Activated CD4-positive, alpha-beta T cell treated with anti-CD3 and anti-CD28 coated beads for 4 hours (primary cell): ENCODE measurements at regions not wholly inside any gene's neighbourhood (a gene's known extent, or its start where the extent isn't known, plus 50 kb on each side); places are given as distances from the start of the nearest gene placed in this dataset.

Source experiments
- DNase-seq, 2 donors: peaks; one replicate each; pipeline ENCODE4 v3.0.0-alpha.2; 2020

DNA sequence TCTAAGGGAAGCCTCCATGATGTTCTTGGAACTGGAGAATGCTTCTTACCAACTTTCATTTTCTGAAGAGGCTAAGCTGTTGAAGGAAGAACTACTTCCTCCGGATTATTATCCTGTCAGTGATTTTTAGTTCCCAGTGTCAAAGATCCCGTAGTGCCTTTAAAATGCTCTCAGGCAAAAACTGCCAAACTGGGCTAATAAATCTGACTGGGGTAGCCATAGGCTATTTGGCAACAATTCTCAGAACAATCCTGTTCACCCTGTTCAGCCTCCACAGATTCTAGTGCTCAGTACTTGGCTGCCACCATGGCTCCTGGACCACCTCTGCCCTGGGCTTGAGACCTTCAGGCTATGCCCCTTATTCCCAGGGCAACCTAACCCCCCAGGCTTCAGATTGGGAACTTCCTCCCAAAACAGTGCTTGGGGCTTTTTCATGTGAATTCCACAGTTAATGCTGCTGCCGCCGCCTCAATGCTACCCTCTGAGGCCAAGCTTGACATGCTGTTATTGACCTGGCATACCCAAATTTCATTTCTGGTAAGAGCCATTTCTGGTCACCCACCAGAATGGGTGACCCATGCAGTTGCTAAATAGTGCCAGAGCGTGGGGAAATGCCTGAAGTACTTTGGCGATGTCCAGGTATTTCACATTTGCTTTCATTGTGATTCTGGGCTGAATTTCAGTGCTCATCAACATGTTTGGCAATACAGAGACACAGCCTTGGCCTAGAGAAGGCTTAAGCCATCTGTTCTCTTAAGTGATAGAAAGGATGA lies 110.0 kb upstream of the ARHGAP5 start:
- no peak for DNase-seq

DNA sequence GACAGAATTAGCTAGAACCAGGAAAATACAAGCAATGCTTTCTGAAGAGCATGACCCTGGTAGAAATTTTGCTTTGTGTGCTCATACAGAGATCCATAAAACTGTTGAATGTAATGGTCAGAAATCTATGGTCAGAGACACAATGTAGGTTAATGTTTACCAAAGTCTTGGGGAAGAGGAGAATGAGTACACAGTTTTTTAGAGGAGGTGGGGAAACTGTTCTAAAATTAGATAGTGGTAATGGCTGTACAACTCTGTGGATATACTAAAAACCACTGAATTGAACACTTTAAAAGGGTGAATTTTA lies 109.5 kb upstream of the ARHGAP5 start:
- DNase-seq = no peak

DNA sequence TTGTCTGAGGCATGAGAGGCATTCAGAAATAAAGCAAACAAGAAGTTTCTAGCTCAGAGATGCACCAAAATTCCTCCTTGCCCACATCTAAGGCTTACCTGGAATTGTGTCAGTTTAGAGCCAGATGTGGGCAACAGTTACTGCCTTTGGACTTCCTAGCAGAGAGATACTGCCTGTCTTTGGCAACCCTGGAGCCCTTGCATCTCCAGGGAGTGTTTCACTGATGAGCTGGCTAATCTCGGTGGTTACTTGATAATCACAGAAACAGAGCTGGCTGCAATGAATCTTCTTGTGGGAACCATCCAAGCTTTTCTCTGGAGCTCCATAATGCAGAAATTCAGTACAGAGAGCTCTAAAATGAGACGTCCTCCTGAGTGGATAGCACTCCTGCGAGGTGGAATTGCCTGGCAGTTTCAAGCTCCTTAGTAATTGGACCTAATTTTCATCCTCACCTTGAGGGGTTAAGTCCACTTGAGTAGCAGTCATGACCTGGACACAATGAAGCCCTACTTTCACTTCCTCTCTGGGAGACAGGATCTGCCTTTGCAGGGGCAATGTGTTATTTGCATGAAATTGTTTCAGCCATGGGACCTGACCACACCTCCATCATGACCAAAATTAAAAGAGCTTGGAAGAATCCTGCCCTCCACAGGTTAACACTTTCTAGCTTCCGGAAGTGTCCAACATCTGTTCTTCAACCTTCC lies 108.8 kb upstream of the ARHGAP5 start:
- no peak for DNase-seq

DNA sequence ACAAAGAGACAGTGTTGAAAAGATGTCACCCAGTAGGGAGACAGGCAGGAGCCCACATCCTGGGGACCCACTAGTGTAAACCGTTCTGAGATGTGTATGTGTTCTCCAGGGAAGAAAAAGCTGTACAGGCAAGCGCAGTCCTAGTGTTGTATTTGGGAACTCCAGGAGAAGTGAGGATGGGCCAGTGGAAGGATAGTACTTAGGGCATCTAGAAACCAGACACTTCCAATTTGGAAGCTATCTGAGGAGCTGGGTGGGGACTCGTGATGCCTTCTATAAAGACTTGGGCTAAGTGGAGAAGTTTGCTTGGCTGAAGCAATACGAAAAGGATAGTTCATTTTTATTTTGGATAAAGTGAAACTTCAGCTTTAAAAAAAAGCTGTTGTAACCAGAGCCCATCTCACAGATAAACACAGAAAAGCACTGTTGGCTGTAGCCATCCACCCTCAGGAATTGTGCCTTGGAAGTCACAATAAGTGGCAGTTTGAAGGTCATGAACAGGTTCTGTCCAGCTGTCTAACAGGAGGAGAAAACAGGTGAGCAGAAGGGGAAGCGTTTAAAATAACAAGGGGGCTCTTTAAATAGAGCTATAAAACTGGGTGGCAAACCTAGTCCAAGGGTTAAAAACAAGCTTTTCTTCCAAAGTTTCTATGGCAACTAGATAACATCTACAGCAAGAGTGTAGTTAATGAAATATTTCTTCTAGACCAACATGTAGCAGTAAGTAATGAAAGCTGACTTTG lies 108.0 kb upstream of the ARHGAP5 start:
- DNase-seq = no peak

DNA sequence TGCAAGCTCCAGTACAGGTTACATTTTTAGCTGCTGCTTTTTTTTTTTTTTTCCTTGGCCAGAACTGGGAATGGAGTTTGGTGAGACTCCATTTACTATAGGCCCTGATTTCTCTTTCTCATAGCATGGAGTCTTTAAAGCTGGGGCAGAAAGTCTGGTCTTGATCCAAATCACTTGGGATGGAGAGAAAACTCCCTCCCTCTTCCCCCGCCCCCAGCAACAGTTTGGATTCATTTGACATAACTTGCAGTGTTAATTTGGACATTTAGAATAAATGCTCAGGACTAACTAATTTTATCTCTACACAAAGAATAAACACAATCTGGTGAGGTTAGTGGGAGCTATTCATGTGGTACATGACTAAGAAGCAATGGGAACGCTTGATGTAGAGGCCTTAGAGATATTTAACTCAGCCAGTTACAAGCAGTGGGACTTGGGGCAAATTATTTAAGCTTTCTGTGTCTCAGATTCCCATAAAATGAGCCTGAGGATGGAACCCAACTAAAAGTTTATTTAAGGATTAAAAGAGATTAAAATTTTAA lies 107.3 kb upstream of the ARHGAP5 start:
- DNase-seq = no peak

DNA sequence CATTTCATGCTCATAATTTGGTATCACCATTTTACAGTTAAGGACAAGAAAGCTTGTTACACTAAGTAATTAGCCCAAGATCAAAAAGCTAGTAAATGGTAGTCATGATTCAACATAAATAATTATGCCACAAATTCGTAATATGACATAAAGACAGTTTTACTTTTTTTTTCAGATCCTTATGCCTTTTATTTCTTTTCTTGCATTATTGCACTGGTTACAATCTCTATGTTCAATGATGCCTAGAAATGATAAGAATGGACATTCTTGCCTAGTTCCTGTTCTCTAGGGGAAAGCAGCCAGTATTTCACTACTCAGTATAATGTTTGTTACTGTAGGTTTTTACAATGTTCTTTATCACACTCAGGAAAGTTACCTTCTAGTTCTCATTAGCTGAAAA lies 106.4 kb upstream of the ARHGAP5 start:
- DNase-seq = no peak

DNA sequence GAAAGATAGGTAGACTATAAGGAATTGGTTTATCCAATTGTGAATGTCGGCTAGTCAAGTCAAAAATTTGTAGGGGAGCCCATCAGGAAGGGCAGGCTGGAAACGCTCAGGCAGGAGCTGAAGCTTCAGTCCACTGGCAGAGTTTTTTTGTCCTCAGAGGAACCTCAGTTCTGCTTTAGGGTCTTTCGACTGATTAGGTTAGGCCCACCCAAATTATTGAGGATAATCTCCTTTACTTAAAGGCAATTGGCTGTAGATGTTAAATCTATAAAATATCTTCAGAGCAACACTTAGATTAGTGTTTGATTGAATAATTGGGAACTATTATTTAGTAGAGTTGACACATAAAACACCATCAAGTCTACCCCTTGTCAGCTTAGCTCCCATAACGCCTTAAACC lies 105.5 kb upstream of the ARHGAP5 start:
- DNase-seq = no peak

DNA sequence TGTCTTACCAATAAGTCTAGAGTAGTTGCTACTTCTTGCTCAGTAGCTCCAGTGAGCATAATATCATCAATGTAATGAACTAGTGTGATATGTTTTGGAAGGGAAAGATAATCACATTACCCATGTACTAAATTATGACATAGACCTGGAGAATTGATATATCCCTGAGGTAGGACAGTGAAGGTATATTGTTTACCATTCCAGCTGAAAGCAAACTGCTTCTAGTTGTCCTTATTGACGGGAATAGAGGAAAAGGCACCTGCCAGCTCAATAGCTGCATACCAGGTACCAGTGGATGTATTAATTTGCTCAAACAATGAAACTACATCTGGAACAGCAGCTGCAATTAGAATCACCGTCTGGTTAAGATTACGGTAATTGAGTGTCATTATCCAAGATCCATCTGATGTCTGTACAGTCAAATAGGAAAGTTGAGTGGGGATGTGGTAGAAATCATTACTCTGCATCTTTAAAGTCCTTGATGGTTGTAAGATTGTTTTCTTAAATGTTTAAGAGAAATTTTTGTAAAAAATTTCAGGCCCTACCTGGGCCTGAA lies 100.0 kb upstream of the ARHGAP5 start:
- no peak for DNase-seq

DNA sequence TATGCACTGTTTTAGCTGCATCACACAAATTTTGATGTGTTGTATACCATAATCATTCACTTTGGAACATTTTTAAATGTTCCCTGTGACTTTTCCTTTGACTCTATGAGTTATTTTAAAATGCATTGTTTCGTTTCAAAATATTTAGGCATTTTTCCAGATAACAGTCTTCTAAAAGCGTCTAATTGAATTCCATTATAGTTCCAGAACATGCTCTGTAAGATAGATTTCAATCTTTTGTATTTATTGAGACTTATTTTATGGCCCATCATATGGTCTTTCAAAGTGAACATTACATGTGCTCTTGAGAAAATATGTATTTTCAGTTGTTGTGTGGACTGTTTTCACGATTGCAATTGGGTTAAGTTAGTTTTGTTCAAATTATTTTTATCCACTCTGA lies 98.7 kb upstream of the ARHGAP5 start:
- no peak for DNase-seq

DNA sequence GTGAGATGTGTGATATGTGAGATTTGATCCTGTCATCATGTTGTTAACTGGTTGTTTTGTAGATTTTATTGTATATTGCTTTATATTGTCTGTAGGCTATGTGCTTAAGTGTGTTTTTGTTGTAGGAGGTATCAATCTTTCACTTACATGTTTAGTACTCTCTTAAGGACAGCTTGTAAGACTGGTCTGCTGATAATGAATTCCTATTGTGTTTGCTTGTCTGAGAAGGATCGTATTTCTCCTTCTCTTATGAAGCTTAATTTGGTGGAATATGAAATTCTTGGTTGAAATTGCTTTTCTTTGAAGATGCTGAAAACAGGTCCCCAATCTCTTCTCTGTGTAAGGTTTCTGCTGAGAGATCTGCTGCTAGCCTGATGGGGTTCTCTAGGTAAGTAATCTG lies 94.5 kb upstream of the ARHGAP5 start:
- DNase-seq = no peak

DNA sequence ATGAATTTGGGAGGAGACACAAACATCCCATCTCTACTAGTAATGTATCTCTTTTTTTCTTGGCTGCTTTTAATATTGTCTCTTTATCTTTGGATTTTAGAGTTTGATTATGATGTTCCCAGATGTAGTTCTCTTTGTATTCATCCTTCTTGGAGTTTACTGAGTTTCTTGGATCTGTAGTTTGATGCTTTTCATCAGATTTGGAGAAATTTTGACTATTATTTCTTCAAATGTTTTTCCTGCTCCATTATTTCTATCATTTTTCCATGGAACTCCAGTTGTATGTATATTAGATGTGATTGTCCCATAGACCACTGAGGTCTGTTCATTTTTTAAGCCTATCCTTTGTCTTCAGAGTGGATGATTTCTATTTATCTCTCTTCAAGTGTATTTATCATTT lies 90.7 kb upstream of the ARHGAP5 start:
- no peak for DNase-seq

DNA sequence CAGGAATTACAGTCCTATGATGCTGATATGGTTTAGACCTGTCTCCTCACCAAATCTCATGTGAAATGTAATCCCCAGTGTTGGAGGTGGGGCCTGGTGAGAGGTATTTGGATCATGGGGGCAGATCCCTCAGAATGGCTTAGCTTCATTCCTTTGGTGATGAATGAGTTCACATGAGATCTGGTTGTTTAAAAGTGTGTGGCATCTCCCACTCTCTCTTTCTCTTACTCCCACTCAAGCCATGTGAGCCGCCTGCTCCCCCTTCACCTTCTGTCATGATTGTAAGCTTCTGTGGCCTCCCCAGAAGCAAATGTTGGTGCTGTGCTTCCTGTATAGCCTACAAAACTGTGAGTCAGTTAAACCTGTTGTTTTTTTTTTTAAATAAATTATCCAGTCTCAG lies 89.4 kb upstream of the ARHGAP5 start:
- DNase-seq = no peak

DNA sequence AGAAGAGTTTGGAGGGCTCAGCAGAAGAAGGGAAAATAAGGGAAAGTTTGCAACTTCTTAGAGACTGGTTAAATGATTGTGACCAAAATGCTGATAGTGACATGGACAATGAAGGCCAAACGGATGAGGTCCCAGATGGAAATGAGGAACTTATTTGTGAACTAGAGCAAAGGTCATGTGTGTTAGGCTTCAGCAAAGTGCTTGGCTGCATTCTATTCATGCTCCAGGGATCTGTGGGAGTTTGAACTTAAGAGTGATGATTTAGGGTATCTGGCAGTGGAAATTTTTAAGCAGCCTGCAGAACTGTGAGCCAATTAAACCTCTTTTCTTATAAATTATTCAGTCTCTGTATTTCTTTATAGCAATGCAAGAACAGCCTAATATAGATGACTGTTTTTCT lies 88.9 kb upstream of the ARHGAP5 start:
- no peak for DNase-seq

DNA sequence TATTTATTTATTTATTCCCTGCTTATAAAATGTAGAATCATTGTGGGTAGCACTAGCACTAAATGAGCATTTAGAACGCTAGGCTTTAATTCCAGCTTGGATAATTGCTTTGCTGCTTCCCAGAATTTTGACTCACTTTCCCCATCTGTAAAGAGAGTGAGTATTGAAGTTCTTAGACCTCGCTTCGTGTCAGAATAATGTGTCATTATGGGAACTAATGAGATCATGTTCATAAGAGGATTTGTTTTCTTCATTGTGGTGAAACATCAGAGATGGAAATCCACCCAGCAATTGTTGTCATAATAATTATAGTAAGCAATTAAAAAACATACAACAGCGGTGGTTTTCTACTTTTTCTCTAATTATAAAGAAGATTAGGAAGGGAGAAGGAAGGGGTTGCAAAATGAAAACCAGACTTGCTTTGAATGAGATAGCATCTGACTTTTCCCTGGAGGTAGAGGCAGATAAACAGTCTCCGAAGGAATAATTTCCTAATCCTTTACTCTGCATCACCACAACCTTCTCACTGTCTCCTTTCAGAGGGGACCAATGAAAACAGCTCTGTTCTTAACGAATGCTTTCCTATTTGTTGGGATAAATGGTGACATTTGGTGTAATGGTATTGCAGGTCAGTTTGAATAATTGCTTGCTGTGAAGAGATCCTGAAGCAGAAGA lies 86.8 kb upstream of the ARHGAP5 start:
- DNase-seq = no peak

DNA sequence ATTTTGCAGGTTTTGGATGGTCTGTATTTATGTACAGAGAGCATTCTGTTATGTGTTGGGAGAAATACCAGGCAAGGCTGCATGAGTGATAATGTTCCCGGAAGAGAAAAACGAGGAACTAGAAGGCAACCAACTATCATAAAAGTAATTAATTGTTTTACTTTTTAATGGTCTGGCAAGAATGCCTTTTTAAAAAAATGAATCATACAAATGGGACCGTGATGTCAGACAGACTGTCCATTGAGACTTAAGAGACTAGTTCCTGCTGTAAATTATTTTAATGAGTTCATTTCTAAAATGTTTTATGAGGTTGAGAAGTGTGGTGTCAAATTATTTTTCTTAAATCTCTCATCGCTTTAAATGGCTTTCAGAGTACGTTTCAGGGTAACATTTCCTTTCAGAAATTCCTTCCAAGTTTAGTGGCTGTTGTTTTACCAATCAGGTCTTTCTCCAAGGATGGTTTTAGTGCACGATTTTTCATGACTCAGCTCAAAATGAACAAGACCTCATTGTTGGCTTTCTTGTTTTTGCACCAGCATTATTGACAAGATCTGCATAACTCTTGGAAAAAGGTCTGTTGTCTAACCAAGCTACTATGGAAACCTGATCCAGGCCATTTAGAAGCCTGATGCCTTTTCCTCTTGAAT lies 86.1 kb upstream of the ARHGAP5 start:
- DNase-seq = no peak

DNA sequence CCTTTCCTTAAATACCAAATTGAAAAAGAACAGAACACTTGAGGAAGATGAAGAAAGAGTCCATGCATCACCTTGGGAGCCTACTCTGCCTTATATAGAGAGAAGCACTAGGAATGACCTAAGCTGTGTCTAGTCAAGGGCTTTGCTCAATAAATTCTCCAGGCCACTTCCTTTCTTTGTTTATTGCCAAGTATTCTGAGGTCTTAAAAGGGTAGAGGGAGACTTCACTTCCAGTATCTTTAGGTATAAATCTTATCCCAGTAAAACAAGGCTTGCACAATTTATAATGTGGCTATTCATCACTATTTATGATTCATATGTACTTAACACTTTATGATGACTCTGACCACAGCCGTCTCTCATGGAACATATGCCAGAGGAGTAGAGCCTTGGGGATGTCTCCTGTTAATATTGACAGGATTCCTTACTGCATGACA lies 85.1 kb upstream of the ARHGAP5 start:
- no peak for DNase-seq

DNA sequence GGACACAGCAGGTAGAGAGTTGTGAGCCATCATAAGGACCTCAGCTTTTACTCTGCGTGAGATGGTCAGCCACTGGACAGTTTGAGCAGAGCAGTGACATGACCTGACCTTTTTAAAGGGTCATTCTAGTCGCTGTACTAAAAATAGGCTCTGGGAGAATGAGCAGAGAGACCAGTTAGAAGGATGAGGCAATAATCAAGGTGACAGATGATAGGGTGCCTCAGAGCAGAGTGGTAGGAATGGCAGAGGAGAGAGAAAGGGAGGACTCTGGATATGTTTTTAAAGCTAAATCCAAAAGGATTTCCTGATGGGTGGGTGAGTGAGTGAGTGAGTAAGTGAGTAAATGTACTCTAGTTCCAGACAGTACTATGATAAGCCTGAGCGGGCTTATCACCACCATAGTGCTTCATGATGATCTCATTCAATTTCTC lies 83.6 kb upstream of the ARHGAP5 start:
- DNase-seq = no peak

DNA sequence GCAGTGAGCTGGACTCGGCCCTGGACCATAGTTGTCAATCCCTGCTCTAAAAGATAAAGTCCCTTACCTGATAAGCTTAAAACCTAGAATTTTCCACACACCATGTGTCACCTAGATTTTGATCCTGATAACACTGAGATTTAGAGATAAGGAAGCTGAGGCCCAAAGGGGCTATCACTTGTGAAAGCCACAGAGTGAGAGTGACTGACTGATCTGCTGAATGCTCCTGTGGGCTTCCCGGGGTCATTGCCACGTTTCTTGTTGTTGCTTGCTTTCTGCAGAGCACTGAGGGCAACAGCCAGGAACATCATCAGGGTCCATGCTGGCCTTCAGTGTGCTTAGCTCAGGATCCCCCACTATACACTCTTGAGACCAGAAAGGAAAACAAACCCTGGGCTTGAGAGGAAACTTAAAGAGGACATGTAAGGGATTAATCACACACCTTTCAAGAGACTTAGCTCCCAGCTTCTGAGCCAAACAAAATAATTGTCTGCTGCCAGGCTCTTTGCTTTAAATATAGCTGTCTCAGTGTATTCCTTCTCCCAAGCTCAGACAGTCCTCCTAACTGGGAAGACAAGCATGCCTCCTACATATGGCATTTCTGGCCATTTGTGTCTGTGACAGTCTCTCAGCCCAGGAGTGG lies 82.6 kb upstream of the ARHGAP5 start:
- DNase-seq = no peak

DNA sequence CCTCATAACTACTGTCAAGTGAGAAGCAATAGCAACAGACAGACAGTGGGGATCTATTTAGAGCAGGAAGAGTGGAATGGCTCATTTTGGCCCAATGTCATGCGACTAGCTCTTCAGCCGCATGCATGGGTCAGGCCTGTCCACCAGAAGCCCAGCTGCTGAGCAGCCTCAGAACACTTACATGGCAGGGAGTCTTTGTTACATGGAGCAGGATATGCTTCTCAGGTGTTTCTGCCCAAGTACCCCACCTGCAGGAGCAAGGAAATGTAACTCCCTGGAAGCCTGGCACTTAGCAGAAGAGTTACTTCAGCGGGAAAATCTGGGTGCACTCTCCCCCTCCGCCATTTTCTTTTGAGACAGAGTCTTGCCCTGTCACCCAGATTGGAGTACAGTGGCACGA lies 73.5 kb upstream of the ARHGAP5 start:
- DNase-seq = no peak

DNA sequence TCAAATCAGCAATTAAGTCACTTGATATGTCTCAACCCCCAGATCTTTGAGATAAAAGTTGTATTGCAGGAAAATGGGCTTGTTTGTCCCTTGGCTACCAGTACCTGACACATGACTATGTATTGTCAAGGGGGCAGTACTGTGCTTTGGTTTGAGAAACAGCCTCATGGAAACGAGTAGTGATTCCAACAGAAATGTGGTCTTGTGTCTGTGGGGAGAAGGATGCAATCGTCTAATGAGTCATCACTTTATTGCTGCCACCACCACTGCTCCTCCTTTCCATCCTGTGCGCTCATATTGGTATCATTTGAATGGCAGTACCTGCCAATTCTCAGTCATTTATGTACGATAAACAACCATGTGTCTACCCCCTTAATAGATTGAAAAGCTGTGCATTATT lies 72.8 kb upstream of the ARHGAP5 start:
- DNase-seq = no peak

DNA sequence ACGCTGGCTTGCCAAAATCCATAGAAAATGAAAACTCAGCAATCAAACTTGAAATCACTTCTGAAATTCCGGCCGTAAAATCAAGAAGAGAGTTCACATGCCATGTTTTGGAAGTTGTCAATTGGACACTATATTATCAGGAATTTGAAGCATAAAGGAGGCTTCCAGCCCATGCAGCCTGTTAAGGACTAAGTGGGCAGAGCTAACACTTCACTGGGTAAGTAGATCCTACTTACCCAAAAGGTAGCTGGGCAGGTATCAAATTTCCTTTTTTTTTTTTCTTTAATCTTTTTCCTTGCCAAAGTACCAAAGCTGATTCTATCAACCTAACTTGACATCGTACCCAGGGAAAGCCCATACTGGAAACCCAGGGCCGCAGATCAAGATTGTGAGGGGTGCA lies 71.5 kb upstream of the ARHGAP5 start:
- DNase-seq = no peak
